ENCODE measurements at regions not wholly inside any gene's neighbourhood (a gene's known extent, or its start where the extent isn't known, plus 50 kb on each side); places are given as distances from the start of the nearest gene placed in this dataset.

- TF ChIP-seq CTCF (IDR thresholded peaks at IDR 0.05; ENCODE audit: poor library complexity) (no peak), EZH2phosphoT487 (IDR thresholded peaks at IDR 0.05; ENCODE audit: low read depth, severe bottlenecking, unreplicated experiment) (no peak)
Observed at GRCh38 chr1:193680924-193681316, 494.5 kb upstream of the B3GALT2 start.
